Neutrophil (primary cell): ENCODE measurements at regions not wholly inside any gene's neighbourhood (a gene's known extent, or its start where the extent isn't known, plus 50 kb on each side); places are given as distances from the start of the nearest gene placed in this dataset.
"Not testable (repeated sequence)": the region's sequence is repeated elsewhere in the genome, so short reads cannot be mapped to it uniquely, and the experiment has no call there.

Source experiments
- H3K27ac ChIP-seq: fragments of 200-600 bp; sonication (generic); 2 replicates; pipeline ENCODE4 v1.5.1; 2016; ENCODE audit warnings: mild to moderate bottlenecking, moderate library complexity
- H3K27me3 ChIP-seq: fragments of 200-600 bp; sonication (generic); 2 replicates; pipeline ENCODE4 v1.6.0; 2016; ENCODE audit warnings: mild to moderate bottlenecking
- H3K36me3 ChIP-seq: fragments of 200-600 bp; sonication (generic); 2 replicates; pipeline ENCODE4 v1.5.1; 2017
- H3K4me1 ChIP-seq, 2 experiments: fragments of 200-600 bp in 1 of 2; sonication (generic) in 1 of 2; 1 replicate in 1 of 2; 2 replicates in 1 of 2; pipeline versions ENCODE4 v1.5.1 to v1.6.1; 2013 to 2016; ENCODE audit warnings: low read depth in 1 of 2, low read length in 1 of 2, mild to moderate bottlenecking in 1 of 2, moderate library complexity in 1 of 2; ENCODE audit not compliant: control insufficient read depth in 1 of 2, insufficient read depth in 1 of 2
- H3K4me3 ChIP-seq, 2 experiments: fragments of 200-600 bp in 1 of 2; sonication (generic) in 1 of 2; 1 replicate in 1 of 2; 2 replicates in 1 of 2; pipeline ENCODE4 v1.5.1; 2013 to 2016; ENCODE audit warnings: low read depth in 1 of 2, low read length in 1 of 2, mild to moderate bottlenecking in 1 of 2, moderate library complexity in 1 of 2
- H3K9me3 ChIP-seq: fragments of 200-600 bp; sonication (generic); 2 replicates; pipeline ENCODE4 v1.5.1; 2016
- TF ChIP-seq, protein P1 (sequence below): fragments of 200-600 bp; sonication (generic); IDR thresholded peaks from 2 replicates; pipeline ENCODE4 v1.5.1; 2016; ENCODE audit warnings: antibody characterized with exemption

DNA sequence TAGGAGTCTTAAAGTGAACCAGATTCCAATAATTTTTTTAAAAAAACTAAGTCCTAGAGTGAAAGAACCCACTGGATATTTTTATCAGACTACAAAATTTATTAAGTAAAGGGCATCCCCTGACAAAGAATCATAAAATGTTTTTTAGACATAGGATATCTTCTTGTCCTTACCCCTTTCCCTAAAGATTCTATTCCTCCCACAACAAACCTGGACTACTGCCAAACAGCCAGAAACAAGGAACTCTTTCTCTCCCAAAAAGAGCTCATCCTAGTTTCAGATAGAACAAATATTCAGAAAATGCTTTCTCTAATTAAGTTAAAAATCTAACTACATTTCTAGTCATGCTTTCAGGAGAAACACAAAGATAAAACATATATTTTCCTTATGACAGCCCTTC, 327.1 kb downstream of the FAM181B start:
- Histone ChIP-seq H3K27ac (no peak overlapping the region), H3K4me3 (no peak overlapping the region), H3K27me3 (no peaks in the 10 kb centered on the region), H3K36me3 (no peaks in the 10 kb centered on the region), H3K4me1 (no peaks in the 10 kb centered on the region), H3K9me3 (no peaks in the 10 kb centered on the region)
- TF ChIP-seq, protein P1, sequence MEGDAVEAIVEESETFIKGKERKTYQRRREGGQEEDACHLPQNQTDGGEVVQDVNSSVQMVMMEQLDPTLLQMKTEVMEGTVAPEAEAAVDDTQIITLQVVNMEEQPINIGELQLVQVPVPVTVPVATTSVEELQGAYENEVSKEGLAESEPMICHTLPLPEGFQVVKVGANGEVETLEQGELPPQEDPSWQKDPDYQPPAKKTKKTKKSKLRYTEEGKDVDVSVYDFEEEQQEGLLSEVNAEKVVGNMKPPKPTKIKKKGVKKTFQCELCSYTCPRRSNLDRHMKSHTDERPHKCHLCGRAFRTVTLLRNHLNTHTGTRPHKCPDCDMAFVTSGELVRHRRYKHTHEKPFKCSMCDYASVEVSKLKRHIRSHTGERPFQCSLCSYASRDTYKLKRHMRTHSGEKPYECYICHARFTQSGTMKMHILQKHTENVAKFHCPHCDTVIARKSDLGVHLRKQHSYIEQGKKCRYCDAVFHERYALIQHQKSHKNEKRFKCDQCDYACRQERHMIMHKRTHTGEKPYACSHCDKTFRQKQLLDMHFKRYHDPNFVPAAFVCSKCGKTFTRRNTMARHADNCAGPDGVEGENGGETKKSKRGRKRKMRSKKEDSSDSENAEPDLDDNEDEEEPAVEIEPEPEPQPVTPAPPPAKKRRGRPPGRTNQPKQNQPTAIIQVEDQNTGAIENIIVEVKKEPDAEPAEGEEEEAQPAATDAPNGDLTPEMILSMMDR, result no peak

DNA sequence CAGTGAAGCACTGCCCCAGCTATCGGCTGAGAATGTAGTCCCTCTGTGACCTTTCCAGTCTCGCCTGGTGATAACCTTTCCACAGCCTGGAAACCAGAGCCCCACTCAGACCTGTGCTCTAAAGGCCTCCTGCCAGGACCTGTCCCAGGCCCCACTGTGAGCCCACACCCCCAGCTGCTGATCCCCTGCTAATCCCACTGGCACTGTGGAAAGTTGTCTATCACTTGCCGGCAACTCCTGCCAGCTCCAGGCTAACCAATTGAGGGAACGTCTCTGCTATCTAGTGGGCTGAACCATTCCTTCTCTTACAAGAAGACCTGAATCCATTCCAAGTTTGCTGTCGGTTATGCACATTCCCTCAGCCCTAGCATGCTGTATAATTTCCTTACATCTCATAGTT, 328.2 kb downstream of the FAM181B start:
- TF ChIP-seq, protein P1, result no peak
- Histone ChIP-seq H3K36me3 (no peaks in the 10 kb centered on the region), H3K9me3 (no peaks in the 10 kb centered on the region), H3K4me1 (no peaks in the 10 kb centered on the region), H3K27ac (no peak overlapping the region), H3K4me3 (no peak overlapping the region), H3K27me3 (no peaks in the 10 kb centered on the region)

DNA sequence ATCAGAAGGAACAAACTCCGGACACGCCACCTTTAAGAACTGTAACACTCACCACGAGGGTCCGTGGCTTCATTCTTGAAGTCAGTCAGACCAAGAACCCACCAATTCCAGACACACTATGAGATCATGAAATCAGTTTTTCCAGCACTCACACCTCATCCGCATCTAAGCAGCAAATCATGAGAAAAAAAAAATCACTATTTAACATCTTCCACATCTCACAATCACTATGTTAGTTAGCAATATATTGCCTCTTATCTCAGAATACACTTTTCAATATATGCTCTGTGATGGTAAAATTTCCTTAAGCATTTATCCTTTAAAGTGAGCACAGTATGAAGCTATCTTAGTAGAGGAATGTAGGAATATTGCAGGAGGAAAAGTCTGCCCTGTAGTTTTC, 328.7 kb downstream of the FAM181B start:
- H3K27ac ChIP-seq, result no peak overlapping the region
- no peaks in the 10 kb centered on the region for H3K4me1 ChIP-seq
- no peak overlapping the region for H3K4me3 ChIP-seq
- H3K36me3 ChIP-seq, result no peaks in the 10 kb centered on the region
- no peaks in the 10 kb centered on the region for H3K9me3 ChIP-seq
- H3K27me3 ChIP-seq, result no peaks in the 10 kb centered on the region
- TF ChIP-seq, protein P1, result no peak

DNA sequence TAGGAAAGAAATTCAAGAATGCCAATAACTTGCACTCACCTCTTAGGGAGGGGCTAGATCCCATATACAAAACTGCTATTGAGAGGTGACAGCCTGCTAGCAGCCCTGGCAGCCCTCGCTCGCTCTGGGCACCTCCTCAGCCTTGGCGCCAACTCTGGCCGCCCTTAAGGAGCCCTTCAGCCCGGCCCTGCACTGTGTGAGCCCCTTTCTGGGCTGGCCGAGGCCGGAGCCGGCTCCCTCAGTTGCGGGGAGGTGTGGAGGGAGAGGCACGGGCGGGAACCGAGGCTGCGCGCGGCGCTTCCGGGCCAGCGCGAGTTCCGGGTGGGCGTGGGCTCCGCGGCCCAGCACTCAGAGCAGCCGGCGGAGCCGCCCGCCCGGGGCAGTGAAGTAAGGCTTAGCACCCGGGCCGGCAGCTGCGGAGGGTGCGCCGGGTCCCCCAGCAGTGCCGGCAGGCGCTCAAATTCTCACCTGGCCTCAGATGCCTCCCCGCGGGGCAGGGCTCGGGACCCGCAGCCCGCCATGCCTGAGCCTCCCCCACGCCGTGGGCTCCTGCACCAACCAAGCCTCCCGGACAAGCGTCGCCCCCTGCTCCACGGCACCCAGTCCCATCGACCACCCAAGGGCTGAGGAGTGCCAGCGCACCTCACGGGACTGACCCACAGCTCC, 329.9 kb downstream of the FAM181B start:
- Histone ChIP-seq H3K27me3 (no peaks in the 10 kb centered on the region), H3K4me1 (no peaks in the 10 kb centered on the region), H3K27ac (no peak overlapping the region), H3K4me3 (no peak overlapping the region), H3K36me3 (no peaks in the 10 kb centered on the region), H3K9me3 (no peaks in the 10 kb centered on the region)
- TF ChIP-seq, protein P1, result no peak

DNA sequence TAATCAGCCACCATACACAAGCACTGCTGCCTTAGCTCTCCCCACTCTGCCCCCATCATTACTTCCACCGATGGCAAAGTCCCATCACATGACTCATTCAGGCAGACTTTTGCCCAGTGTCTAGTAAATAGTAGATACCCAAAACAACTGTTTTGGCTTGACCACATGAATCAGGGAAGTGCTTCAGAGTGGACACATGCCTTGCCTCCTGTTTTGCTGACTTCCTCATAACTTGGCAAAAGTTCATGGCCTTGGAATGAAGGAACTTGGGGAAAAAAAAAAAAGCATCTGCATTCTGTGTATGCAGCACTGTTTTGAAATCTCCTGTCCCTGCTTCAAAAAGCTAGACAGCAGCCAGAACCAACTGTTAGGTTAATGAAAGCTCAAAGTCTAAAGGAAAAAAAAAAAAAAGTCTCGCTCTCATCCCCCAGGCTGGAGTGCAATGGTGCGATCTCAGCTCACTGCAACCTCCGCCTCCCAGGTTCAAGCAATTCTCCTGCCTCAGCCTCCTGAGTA, 335.3 kb downstream of the FAM181B start:
- Histone ChIP-seq H3K4me3 (no peak overlapping the region), H3K9me3 (no peaks in the 10 kb centered on the region), H3K27ac (no peak overlapping the region), H3K36me3 (no peaks in the 10 kb centered on the region), H3K27me3 (no peaks in the 10 kb centered on the region), H3K4me1 (no peaks in the 10 kb centered on the region)
- TF ChIP-seq, protein P1, result no peak

DNA sequence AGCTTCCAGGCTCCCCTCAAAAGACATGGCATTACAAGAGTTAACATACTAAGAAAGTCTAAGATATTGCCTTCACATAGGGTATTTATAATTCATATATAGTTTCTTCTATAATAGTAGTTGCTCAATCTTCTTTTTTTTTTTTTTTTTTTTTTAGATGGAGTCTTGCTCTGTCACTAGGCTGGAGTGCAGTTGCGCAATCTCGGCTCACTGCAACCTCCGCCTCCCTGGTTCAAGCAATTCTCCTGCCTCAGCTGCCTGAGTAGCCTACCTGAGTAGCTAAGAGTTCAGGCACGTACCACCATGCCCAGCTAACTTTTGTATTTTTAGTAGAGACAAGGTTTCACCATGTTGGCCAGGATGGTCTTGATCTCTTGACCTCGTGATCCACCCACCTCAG, 337.0 kb downstream of the FAM181B start:
- H3K36me3 ChIP-seq, H3K4me3 ChIP-seq, H3K9me3 ChIP-seq, H3K27ac ChIP-seq, H3K4me1 ChIP-seq, H3K27me3 ChIP-seq: not testable (repeated sequence)
